ENCODE measurements at regions not wholly inside any gene's neighbourhood (a gene's known extent, or its start where the extent isn't known, plus 50 kb on each side); places are given as distances from the start of the nearest gene placed in this dataset.

DNA sequence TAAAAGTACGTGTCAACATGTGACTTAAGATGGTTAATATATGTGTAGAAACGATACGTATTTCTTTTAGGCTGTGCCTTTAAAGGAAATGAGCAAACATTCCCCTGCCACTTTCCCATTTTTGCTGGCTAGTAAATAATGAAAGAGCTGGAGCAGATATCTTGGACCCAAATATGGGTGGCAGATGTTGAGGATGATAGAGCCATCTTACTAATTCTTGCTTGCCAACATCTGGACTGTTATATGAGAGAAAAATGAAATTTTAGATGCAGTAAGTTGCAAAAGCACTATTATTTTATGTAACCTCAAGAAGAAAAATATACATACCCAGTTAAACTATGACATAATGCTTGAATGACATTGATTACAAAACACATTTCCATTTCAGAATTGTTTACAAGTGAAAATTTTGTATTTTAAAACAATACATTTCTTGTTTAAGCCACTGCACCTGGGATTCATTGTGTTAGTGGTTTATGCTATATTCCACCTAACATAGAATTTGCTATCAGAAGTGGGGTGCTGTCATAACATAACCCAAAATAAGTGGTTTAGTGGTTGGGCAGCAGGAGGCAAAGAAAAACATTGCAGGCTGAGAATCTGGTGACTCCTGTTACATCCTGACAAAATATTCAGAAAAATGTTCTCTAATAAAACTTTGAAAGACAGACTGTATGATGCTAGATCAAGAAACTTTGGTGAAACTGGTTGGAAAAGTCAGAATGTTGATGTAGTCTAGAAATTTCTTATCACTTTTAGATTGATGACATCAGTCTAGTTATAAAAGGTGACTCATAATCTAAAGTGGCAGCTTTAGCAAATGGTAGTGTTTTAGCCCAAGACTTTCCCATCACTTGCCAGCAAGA lies 305.0 kb downstream of the PTEN start:
- DNase-seq (ENCODE audit: low read depth in 2 of 2), result no peak

DNA sequence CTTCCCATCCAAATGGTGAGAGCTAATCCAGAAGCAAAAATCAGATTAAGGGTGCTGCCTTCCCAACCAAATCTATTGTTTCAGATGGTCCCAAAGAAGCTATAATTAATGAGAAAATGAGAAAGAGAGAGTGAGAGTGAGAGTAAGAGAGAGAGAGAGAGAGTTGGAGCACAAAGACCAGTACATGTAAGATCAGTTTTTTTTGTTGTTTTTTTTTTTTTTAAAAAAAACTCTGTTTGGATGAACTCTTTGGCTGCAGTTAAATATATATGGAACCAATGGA lies 305.6 kb downstream of the PTEN start:
- DNase-seq (ENCODE audit: low read depth in 2 of 2), result no peak

DNA sequence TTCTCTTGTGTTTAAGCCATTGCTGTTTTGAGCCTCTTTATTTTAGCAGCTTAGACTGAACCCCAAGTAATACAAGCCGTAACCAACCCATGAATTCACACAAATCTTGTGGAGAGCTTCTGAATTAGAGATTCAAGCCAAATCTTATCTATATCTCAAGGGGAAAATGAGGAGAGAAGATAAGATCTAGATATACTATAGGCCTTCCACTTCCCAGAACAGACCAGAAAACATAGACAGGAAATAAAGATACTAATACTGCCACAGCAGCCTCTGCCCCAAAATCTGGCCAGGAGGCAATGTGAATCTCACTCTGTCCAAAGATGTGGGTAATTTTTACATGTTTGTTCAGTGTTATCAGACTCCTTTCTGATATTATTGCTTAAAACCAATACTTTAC lies 307.2 kb downstream of the PTEN start:
- DNase-seq (ENCODE audit: low read depth in 2 of 2), result no peak

DNA sequence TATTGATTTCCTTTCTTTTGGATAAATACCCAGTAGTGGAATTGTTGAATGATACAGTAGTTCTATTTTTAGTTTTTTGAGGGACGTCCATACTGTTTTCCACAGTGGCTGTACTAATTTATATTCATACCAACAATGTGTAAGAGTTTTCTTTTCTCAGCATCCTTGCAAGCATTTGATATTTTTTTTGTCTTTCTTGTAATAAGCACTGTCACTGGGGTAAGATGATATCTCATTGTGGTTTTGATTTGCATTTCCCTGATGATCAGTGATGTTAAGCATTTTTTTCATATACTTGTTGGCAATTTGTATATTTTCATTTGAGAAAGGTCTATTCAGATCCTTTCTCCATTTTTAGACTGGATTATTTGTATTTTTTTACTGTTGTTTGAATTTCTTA lies 308.7 kb downstream of the PTEN start:
- no peak for DNase-seq (ENCODE audit: low read depth in 2 of 2)

DNA sequence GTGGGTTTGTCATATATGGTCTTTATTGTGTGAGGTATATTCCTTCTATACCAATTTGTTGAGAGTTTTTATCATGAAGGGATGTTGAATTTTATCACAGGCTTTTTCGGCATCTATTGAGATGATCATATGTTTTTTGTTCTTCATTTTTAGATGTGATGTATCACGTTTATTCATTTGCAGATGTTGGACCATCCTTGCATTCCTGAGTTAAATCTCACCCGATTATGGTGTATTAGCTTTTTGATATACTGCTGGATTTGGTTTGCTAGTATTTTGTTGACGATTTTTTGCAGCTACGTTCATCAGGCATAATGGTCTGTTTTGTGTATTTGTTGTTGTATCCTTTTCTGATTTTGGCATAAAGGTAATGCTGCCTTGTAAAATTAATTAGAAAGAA lies 311.0 kb downstream of the PTEN start:
- DNase-seq (ENCODE audit: low read depth in 2 of 2), result no peak

DNA sequence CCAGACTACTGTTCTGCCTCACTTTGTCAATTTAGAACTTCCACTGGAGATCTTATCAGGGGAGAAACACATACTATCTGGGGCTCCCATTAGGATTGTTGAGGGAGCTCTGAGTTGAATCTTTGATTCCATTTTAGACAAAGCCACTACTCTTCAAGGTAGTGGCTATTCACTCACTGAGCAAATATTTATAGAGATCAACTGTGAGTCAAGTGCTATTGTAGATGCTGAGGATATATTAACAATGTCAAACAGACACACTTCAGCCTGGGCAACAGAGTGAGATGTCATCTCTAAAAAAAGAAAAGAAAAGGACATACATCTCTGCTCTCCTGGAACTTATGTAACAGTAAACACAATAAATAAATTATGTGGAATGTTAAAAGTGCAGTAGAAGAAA lies 315.3 kb downstream of the PTEN start:
- no peak for DNase-seq (ENCODE audit: low read depth in 2 of 2)

DNA sequence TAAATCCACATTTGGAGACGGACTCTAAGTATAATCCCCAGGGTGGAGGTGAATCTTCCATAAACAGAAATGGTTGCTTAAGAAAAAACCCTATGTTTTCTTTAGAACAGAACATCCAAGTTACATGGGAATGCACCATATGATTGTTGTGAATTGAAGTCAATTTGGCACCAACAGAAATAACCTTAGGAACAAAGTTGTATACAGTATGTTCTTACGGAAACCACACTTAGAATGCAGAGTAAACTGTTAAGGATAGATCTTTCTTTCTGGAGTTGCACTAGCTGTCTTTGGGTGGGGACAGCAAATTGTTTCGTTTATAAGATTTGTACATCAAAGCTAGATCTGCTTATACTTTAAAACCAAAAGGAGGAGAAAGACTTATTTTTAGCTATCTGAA lies 316.4 kb downstream of the PTEN start:
- DNase-seq (ENCODE audit: low read depth in 2 of 2), result no peak

DNA sequence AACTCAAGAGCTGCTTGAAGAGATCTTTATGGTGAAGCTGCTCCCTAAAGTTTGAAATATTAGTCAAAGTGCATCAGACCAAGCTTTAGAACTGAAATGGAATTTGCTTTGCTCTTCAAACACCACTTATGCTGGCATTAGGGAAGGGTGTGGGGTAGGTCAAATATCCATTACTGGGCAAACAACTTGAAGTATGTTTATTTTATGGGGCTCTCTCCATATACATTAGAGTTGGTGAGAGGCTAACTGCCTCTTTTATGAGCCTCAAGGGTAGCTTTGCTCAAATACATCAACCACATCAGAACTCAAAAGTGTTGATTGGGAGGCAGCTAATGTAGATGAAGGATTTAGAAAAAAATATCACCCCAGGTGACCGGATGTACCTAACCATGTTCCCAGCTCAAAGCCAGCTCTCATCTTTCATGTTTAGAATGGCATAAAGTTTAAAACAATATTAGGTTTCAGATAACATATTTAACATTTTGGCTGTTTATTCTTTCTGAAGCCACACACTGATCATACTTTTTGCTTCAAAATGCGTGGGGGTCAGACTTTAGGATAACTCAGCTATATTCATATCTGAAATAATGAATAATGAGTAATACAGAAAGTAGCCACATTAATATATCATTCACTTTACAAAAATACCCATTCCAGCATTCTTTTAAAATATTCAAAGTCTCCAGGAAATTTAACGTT lies 318.6 kb downstream of the PTEN start:
- DNase-seq (ENCODE audit: low read depth in 2 of 2), result no peak

DNA sequence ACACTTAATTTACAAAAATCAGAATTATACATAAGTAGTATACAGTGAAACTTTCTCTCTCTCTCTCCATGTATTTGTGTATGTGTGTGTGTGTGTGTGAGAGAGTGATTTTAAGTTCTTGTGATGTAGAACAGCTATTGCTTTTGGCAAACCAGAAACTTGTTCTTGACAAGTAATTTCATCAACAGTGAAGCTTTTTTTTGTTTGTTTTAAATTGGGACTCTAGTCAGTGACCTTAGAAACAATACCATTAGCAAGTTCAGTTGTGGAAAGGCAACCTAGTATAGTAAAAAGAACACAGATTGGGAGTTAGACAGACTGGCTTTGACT lies 319.1 kb downstream of the PTEN start:
- DNase-seq (ENCODE audit: low read depth in 2 of 2), result no peak

DNA sequence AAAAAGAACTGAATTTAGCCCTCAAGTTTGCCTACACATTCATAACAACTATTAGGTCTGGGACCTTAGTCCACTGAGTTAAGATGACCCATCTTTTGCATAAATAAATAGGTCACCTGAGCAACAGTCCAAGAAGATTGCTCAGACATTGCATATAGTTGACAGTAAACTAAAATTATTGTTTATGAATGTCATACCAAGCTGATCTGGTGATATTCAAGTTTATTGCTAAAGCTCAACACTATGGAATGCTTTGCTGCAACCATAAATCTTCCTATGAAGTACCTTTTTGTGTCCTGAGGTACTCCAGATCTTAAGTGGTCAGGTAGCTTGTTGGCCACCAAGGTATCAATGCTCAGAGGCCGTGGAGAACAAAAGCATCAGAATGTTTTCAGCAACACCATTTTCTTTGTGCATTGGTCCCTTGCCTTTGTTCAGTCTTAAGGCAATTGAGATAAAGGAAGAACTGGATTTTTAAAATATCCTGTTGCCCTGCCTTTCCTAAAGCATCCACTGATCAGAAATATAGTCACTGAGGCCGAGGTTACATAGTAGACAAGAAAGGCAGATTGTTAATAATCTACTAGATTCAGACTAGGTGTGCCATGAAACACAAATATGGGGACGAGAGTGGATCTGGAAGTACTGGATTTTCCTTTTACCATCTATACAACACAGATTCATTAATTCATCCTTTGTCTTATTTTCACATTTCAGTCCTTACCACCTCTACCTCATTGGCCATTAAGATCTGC lies 321.3 kb downstream of the PTEN start:
- no peak for DNase-seq (ENCODE audit: low read depth in 2 of 2)

DNA sequence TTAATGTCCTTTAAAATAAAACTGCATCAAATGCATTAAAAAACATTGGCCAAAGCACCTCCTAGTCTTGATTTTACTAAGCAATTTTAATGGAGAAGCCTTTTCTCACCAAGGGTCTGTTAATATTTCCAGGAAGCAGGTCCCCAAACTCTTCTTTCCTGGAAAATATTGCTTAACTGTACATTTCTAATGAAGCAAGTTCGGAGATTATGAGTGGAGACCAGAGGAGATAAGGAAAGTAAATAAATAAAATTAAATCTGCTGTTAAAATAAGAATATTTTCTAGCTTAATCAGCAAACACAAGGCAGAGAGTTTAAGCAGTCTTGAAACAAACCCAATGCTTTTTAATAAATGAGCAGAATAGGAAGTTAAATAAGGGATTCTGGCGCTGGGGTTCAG lies 322.4 kb downstream of the PTEN start:
- no peak for DNase-seq (ENCODE audit: low read depth in 2 of 2)

DNA sequence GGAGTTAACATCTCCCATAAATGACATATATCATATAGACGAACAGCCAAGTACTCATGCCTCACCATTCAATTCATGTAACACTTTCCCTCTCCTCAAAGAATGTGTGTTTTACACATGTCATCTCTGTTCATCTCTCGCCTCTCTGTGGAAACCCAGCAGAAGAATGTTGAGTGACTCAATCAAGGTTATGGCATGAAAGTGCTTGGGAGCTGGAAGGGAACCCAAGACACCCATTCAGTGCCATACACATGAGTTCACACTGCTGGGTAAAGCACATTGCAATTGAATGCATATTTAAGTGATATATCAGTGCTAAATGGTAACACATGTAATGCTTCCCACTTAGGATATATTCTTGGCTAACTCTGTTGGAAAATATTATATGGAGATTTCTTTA lies 322.9 kb downstream of the PTEN start:
- peak; percentile 95 for DNase-seq (ENCODE audit: low read depth in 2 of 2)

DNA sequence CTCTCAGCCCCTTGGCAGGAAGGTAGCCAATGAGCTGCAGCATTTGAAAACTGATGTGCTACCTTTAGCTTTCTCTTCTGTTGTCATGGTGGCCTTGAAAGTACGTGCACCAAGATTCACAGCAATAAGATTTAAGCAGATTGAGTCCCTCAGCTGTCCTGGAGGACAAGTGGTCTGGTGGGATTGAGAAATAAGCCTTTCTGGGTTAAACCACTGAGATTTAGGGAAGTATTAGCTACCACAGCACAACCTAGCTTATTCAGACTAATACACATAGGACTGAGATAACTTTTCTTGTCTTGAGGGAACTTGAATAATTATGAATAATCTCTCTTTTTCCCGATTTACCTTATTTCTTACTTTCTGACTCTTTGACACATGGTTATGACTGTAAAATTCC lies 324.0 kb downstream of the PTEN start:
- no peak for DNase-seq (ENCODE audit: low read depth in 2 of 2)

DNA sequence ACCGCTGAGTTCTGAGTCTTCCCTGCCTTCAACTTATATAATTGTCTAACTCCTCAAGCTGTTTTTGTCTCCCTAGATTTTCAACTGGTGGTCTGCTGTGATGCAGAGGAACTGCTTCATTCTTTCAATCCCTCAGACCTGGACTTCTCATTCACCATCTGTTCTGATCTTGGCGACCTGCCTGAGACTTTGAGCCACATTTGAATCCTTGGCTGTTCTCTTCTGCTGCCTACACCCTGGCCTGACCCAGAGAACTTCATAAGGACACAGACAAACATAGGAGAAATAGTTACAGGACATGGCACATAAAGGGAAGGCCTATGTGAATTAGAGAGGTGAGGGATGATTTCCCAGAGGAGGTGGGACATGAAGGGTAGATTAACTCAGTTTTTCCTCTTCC lies 326.7 kb downstream of the PTEN start:
- no peak for DNase-seq (ENCODE audit: low read depth in 2 of 2)

DNA sequence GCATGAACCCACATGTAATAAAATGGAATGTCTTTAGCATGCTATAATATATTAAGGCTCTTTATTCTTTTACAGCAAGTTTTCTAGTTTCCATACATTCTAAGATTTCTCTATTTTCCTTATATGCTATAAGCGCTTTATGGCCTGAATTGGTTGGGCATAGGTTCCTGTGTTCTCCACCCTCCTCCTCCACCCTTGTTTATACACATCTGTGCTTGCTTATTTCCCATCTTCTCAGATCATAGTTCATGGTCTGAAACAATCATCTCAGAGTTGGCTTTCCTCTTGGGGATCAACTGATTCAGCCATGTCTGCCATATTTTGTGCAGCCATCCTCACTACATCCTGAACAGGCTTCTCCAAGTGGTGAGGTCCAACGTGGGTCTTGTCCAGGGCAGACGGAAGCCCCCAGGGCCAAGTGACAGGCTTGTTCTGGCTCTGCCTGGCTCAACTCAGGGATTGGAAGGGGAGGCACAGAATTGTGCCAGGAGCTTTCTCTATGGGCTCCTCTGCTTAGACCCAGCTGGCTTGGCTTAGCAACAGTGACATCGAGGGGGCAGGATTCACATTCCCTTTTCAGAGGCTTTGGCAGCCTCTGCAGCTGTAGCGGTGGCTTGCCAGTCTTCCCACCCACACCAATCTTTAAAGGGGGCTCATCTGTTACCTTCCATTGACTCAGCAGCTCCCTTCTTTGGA lies 327.3 kb downstream of the PTEN start:
- DNase-seq (ENCODE audit: low read depth in 2 of 2), result no peak

DNA sequence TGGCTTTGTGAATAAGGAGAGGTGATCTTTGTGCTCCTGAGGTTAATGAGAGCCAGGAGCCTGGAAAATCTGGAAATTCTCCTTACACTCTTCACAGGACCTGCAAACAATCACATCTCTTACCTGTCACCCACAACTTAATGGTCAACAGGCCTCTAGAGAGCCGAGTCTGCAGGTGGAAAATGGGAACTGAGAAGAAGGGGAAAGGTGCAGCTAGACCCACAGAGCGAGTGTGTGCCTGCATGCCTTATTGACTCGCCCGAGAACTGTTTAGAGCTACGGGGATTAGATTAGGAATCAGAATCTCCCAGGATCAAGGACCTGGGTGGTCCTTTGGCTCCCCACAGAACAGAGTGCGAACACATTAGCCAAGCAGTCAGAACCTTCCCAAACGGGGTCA lies 329.6 kb downstream of the PTEN start:
- DNase-seq (ENCODE audit: low read depth in 2 of 2), result no peak

DNA sequence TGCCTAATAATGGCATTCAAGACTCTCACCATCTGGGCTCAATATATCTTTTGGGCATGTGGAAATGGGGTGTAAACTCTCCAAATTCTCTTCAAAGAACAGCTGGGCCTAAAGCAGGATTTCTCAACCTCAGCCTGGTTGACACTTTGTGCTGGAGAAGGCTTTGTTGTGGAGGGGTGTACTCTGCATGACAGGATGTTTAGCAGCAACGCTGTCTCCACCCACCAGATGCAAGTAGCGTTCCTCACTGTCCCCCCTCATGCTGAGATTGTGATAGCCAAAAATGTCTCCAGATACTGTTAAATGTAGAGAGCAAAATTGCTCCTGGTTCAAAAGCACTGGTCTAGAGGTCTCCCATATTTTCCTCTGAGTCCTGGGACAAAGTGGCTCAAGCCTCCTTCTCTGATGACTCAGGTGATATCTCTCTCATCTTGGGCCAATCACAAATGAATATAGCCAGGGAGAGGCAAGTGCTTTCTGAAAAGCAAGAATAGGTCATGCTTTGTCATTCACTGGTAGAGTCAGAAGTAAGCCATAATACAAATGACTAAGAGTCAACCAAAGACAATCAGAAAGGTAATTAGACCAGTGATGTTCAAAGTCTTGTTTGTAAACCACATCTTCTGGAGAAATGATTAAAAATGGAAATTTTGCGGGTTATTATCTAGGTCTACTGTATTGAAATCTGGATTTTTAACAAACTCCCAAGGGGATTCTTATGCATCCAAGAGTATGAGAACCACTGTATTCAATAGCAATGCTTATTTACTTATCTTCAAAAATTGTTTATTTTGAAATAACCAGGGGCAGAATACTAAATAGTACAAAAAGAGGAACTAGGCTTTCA lies 330.8 kb downstream of the PTEN start:
- DNase-seq (ENCODE audit: low read depth in 2 of 2), result no peak

DNA sequence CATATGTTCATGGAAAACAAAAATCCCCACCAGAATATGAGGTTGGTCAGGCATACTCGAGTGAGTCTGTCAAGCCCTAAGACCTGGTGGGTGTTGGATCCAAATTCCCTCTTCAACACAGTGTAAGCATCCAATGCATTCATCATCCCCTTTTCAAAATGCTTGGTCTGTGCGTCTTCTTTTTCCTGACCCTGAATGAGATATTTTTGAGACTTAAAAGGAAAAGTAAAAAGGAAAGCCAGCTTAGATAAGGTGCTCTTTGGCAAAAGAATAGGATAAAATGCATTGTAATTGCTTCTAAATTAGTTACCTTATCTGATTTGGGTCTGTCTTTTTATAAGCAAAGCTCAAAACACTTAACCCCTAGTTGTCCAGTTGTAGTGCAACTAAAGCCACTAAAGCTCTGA lies 331.5 kb downstream of the PTEN start:
- DNase-seq (ENCODE audit: low read depth in 2 of 2), result no peak

DNA sequence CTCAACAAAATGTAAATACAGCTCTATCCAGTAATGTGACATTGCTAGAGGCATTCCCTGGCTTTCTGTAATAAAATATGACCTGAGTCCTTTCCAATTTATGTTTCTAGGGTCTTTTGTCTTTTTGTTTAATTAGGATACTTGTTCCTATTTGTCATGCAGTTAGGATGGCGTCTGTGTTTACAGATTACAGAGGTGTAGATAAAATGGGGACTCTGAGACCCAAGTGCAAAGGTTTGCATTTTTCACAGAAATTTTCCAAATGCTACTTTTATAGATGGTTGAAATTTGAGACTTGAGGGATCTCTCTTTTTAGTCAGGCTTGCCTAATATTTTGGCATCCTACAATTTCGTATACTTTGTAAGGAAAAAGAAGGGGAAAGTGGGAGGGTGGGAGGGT lies 332.4 kb downstream of the PTEN start:
- no peak for DNase-seq (ENCODE audit: low read depth in 2 of 2)

DNA sequence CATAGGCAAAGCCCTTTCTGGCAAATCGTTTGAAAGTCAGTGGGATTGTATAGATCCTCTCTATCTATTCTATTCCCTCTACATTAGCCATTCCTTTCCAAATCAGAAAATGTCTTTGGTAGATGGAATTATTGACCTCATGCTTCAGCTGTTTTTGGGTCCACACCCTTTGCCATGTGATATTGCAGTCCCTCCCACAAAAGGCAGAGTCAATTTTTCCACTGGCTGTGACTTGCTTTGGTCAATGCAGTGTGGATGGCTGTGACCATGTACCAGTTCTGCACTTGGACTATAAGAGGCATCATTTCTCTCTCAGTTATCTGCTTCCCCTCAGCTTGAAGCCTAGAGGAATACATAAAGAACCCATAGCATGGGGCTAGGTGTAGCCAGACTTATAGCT lies 332.9 kb downstream of the PTEN start:
- DNase-seq (ENCODE audit: low read depth in 2 of 2), result no peak

DNA sequence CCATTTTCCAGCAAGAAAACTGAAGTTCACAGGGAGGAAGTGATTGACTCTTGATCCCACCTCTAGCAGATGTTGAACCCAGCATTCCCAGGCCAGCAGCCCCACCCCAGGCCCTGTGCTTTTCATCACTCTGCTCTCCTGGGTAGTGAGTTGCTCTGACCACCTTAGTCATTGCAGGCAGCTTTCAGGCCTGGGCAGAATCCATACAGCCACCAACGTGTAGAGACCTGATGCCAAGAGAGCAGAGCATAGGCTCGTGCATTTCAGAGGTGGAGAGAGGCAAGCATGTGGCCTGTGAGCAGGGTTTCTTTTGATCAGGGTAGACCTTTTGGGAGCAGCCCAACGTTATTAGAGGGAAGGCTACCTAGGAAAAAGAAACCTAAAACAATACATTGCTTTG lies 334.6 kb downstream of the PTEN start:
- DNase-seq (ENCODE audit: low read depth in 2 of 2), result no peak
